ENCODE measurements at regions not wholly inside any gene's neighbourhood (a gene's known extent, or its start where the extent isn't known, plus 50 kb on each side); places are given as distances from the start of the nearest gene placed in this dataset.
A peak's percentile ranks its signal among the peaks of the same experiment; 100 is the strongest.

GRCh38 chr12:124640056-124640455 lies 72.6 kb upstream of the NCOR2 start:
- peak; percentile 44 for DNase-seq (ENCODE audit: low read depth)
- H3K4me3 ChIP-seq (ENCODE audit: low read length), result no peak overlapping the region
- TF ChIP-seq CTCF (conservative IDR thresholded peaks at IDR 0.05; ENCODE audit: low read length), result no peak

- DNase-seq (ENCODE audit: low read depth), result no peak
- TF ChIP-seq CTCF (conservative IDR thresholded peaks at IDR 0.05; ENCODE audit: low read length), result no peak
- H3K4me3 ChIP-seq (ENCODE audit: low read length), result no peak overlapping the region
These were observed 71.9 kb upstream of the NCOR2 start for GRCh38 chr12:124639122-124639806.

- no peak for TF ChIP-seq CTCF (conservative IDR thresholded peaks at IDR 0.05; ENCODE audit: low read length)
- H3K4me3 ChIP-seq (ENCODE audit: low read length), result no peak overlapping the region
- DNase-seq (ENCODE audit: low read depth), result no peak
These were observed 70.2 kb upstream of the NCOR2 start for GRCh38 chr12:124637581-124637981.

- no peak for TF ChIP-seq CTCF (conservative IDR thresholded peaks at IDR 0.05; ENCODE audit: low read length)
- no peak overlapping the region for H3K4me3 ChIP-seq (ENCODE audit: low read length)
- DNase-seq (ENCODE audit: low read depth), result no peak
These were observed 69.8 kb upstream of the NCOR2 start for GRCh38 chr12:124637163-124637562.

GRCh38 chr12:124636138-124636978 lies 68.9 kb upstream of the NCOR2 start:
- peak; percentile 40 for DNase-seq (ENCODE audit: low read depth)
- TF ChIP-seq CTCF (conservative IDR thresholded peaks at IDR 0.05; ENCODE audit: low read length), result no peak
- H3K4me3 ChIP-seq (ENCODE audit: low read length), result no peak overlapping the region

- no peak for DNase-seq (ENCODE audit: low read depth)
- no peak overlapping the region for H3K4me3 ChIP-seq (ENCODE audit: low read length)
- TF ChIP-seq CTCF (conservative IDR thresholded peaks at IDR 0.05; ENCODE audit: low read length), result no peak
These were observed 67.9 kb upstream of the NCOR2 start for GRCh38 chr12:124635316-124635715.

Measured in AG10803 (cell line).